ENCODE measurements at regions not wholly inside any gene's neighbourhood (a gene's known extent, or its start where the extent isn't known, plus 50 kb on each side); places are given as distances from the start of the nearest gene placed in this dataset.

DNA sequence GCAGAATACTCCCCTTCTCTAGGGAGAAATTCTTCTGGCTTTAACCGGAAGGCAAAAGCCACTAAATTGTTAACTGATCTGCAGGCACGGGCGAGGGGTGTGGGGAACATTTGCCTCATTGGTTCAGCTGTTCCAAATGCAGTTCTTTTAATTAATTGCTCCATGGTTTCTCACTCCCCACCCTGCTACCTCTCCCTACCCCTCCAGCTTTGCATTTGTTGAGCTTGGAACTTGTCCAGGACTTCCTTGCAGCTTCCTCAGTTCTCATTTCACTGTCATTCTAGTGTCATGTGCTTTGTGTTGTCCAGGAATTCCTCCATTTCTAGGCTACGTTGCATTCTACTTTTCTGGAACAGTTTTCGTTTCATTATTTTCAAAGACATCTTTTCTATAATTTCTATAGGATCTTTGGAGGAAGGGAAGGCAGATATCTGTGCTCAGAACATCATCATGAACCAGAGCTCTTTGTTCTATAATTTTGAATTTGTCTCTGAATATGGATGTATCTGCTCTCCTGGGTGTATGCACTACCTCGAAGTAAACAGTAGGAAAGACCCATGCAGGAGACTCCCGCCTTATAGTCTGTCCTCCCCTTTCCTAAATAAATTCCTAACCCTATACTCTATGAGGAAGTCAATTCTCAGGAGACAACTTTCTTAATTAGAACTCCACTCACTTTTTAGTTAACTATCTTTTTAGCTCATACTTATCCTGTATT is 132.4 kb upstream of the LMO4 start:
- Histone ChIP-seq H3K27ac (no peak overlapping the region), H3K4me3 (ENCODE audit: low read depth, low read length) (no peak overlapping the region), H3K9me3 (ENCODE audit: severe bottlenecking) (no peaks in the 10 kb centered on the region), H3K27me3 (ENCODE audit: insufficient read depth, low read depth, severe bottlenecking) (no peaks in the 10 kb centered on the region), H3K36me3 (no peaks in the 10 kb centered on the region)
- TF ChIP-seq, protein P1, sequence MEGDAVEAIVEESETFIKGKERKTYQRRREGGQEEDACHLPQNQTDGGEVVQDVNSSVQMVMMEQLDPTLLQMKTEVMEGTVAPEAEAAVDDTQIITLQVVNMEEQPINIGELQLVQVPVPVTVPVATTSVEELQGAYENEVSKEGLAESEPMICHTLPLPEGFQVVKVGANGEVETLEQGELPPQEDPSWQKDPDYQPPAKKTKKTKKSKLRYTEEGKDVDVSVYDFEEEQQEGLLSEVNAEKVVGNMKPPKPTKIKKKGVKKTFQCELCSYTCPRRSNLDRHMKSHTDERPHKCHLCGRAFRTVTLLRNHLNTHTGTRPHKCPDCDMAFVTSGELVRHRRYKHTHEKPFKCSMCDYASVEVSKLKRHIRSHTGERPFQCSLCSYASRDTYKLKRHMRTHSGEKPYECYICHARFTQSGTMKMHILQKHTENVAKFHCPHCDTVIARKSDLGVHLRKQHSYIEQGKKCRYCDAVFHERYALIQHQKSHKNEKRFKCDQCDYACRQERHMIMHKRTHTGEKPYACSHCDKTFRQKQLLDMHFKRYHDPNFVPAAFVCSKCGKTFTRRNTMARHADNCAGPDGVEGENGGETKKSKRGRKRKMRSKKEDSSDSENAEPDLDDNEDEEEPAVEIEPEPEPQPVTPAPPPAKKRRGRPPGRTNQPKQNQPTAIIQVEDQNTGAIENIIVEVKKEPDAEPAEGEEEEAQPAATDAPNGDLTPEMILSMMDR (IDR thresholded peaks at IDR 0.05; ENCODE audit: low read depth, low read length), result no peak
- DNase-seq, result no peak

DNA sequence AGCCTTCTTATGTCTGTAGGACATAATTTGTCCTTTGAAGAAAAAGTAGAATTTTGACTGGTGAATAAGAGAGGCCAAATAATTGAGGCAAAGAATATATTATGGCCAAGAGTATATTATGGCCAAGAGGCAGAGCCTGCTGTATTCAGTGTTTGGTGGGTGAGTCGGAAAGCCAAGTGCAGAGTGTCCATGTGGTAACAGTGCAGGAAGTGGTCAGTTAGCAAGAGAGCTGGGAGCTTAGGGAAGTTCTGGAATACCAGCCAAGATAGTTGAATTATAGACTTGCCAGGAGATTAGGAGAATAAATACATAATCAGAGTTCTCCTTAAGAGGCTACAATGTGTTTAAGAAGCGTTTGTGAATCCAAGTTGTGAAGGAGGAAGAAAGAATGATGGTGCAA is 131.5 kb upstream of the LMO4 start:
- Histone ChIP-seq H3K36me3 (no peaks in the 10 kb centered on the region), H3K27me3 (ENCODE audit: insufficient read depth, low read depth, severe bottlenecking) (no peaks in the 10 kb centered on the region), H3K9me3 (ENCODE audit: severe bottlenecking) (no peaks in the 10 kb centered on the region), H3K27ac (no peak overlapping the region), H3K4me3 (ENCODE audit: low read depth, low read length) (no peak overlapping the region)
- TF ChIP-seq, protein P1 (IDR thresholded peaks at IDR 0.05; ENCODE audit: low read depth, low read length), result no peak
- DNase-seq, result no peak

DNA sequence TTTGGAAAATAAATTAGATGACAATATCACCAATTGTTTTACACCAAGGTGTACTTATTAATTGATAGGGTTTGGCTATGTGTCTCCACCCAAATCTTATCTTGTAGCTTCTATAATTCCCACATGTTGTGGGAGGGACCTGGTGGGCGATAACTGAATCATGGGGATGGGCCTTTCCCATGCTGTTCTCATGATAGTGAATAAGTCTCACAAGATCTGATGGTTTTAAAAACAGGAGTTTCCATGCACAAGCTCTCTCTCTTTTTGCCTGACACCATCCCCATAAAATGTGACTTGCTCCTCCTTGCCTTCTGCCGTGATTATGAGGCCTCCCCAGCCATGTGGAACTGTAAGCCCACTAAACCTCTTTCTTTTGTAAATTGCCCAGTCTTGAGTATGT is 131.0 kb upstream of the LMO4 start:
- TF ChIP-seq, protein P1 (IDR thresholded peaks at IDR 0.05; ENCODE audit: low read depth, low read length), result no peak

DNA sequence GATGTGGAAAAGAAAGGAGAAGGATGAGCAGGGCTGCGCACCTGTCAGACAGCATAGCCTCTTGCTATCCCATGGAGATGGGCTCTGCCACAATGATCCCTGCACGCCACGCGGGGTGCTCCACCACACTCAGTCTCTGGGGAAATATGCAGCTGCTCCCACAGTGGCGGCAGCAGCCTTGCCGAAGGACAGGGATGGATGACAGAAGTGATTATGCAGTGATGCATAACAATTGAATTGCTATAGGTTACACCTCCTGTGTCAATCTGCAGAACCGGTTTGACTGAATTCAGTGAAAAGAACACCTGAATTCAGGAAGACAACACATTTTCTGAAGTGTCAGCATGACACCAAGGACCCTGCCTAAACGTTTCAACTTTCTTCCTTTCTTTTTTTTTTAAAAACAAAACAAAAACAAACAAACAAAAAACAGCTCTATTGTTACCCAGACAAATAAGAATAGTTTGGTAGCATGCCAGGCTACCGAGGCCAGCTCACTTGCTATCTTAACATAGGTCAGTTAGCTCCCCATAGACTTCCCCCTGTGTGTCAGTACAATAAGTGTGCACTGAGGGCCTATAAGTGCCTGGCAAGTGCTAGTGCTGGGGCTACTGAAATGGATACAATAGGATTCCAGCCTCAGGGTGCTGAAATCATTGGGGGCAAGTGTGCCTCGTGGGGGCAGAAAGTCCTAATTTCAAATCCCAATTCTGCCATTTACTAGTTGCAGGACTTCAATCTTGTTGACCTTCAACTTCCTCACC is 127.6 kb upstream of the LMO4 start:
- no peak overlapping the region for H3K4me3 ChIP-seq (ENCODE audit: low read depth, low read length)
- no peak for DNase-seq

More for the DNA sequence above, 131.0 kb upstream of the LMO4 start:
- no peak for DNase-seq
- Histone ChIP-seq H3K4me3 (ENCODE audit: low read depth, low read length) (no peak overlapping the region), H3K9me3 (ENCODE audit: severe bottlenecking) (no peaks in the 10 kb centered on the region), H3K36me3 (no peaks in the 10 kb centered on the region), H3K27ac (no peak overlapping the region), H3K27me3 (ENCODE audit: insufficient read depth, low read depth, severe bottlenecking) (no peaks in the 10 kb centered on the region)

DNA sequence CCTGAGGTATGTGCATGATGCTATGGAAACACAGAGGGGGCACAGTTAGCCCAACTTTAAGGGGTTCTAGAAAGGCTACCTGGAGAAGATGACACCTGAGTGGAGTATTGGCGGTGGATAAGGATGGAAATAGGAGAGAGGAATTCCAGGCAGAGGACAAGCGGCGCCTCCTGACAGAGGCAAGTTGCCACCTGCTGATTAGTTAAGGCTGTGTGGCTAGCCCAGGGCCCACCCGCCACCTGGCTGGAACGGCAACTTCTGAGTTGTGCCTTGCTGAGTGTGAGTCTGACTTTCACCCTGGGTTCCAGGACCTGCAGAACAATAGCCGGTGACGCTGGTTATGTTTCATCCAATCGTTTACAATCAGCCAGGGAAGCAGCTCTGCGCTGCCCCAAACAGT is 126.9 kb upstream of the LMO4 start:
- DNase-seq, result no peak
- H3K4me3 ChIP-seq (ENCODE audit: low read depth, low read length), result no peak overlapping the region
- TF ChIP-seq, protein P1 (IDR thresholded peaks at IDR 0.05; ENCODE audit: low read depth, low read length), result no peak
- no peaks in the 10 kb centered on the region for H3K27me3 ChIP-seq (ENCODE audit: insufficient read depth, low read depth, severe bottlenecking)
- no peaks in the 10 kb centered on the region for H3K36me3 ChIP-seq
- H3K9me3 ChIP-seq (ENCODE audit: severe bottlenecking), result no peaks in the 10 kb centered on the region
- no peak overlapping the region for H3K27ac ChIP-seq

More for the DNA sequence above, 127.6 kb upstream of the LMO4 start:
- no peak overlapping the region for H3K27ac ChIP-seq
- no peaks in the 10 kb centered on the region for H3K27me3 ChIP-seq (ENCODE audit: insufficient read depth, low read depth, severe bottlenecking)
- no peaks in the 10 kb centered on the region for H3K9me3 ChIP-seq (ENCODE audit: severe bottlenecking)
- TF ChIP-seq, protein P1 (IDR thresholded peaks at IDR 0.05; ENCODE audit: low read depth, low read length), result no peak
- no peaks in the 10 kb centered on the region for H3K36me3 ChIP-seq
